CD4-positive, alpha-beta T cell (primary cell): ENCODE measurements at regions not wholly inside any gene's neighbourhood (a gene's known extent, or its start where the extent isn't known, plus 50 kb on each side); places are given as distances from the start of the nearest gene placed in this dataset.

Source experiments
- ATAC-seq: fragments of 200-7000 bp; cut with Tn5 transposase; one replicate; pipeline ENCODE4 v1.10.0; 2022; ENCODE audit warnings: mild to moderate bottlenecking; ENCODE audit not compliant: poor library complexity
- CTCF ChIA-PET: fragments of 350-600 bp; sonication (Branson Sonifier 250); formaldehyde crosslinking; loops from one replicate; lab custom pipeline; 2021; ENCODE audit warnings: antibody characterized with exemption, inconsistent platforms; lab: Charles Lee
- POLR2A ChIA-PET: fragments of 350-600 bp; sonication (Branson Sonifier 250); formaldehyde crosslinking; loops from one replicate; lab custom pipeline; 2021; ENCODE audit warnings: antibody characterized with exemption, inconsistent platforms; lab: Charles Lee
- DNase-seq, 14 experiments: peaks; one replicate each; pipeline ENCODE4 v3.0.0-alpha.2; 2013 to 2020; ENCODE audit warnings: mixed read lengths in 2 of 14
- H3K27ac ChIP-seq, 2 donors: one replicate each; pipeline versions ENCODE4 v1.5.1 to v1.7.0; 2013; ENCODE audit warnings: low read length in 2 of 2, low read depth in 1 of 2, mild to moderate bottlenecking in 1 of 2
- H3K27me3 ChIP-seq, 2 experiments: 1 replicate in 1 of 2; 2 replicates in 1 of 2; pipeline versions ENCODE4 v1.6.1 to v1.7.0; 2013; ENCODE audit warnings: low read length in 2 of 2, control low read depth in 1 of 2, mild to moderate bottlenecking in 1 of 2, moderate library complexity in 1 of 2; ENCODE audit not compliant: insufficient read depth in 2 of 2, control insufficient read depth in 1 of 2
- H3K36me3 ChIP-seq: one replicate; pipeline ENCODE4 v1.6.1; 2013; ENCODE audit warnings: low read length, control low read depth; ENCODE audit not compliant: insufficient read depth
- H3K4me1 ChIP-seq: one replicate; pipeline ENCODE4 v1.6.1; 2013; ENCODE audit warnings: low read length, control low read depth; ENCODE audit not compliant: insufficient read depth
- H3K4me3 ChIP-seq: one replicate; pipeline ENCODE4 v1.5.1; 2013; ENCODE audit warnings: mild to moderate bottlenecking, low read length, moderate library complexity
- H3K9me3 ChIP-seq, 2 experiments: 1 replicate in 1 of 2; 2 replicates in 1 of 2; pipeline versions ENCODE4 v1.6.1 to v1.7.0; 2013; ENCODE audit warnings: low read length in 2 of 2, mild to moderate bottlenecking in 2 of 2, control low read depth in 1 of 2, moderate library complexity in 1 of 2; ENCODE audit not compliant: control insufficient read depth in 1 of 2, insufficient read depth in 1 of 2
- H3K27ac Mint-ChIP-seq: one replicate; pipeline ENCODE4 v1.8.0; 2020; ENCODE audit warnings: mixed read lengths
- H3K27me3 Mint-ChIP-seq: one replicate; pipeline ENCODE4 v1.8.0; 2021; ENCODE audit warnings: mixed read lengths
- H3K36me3 Mint-ChIP-seq: one replicate; pipeline ENCODE4 v1.8.0; 2021; ENCODE audit warnings: low read depth, mixed read lengths
- H3K4me1 Mint-ChIP-seq: one replicate; pipeline ENCODE4 v1.8.0; 2021; ENCODE audit warnings: low read depth, mixed read lengths
- H3K4me3 Mint-ChIP-seq: one replicate; pipeline ENCODE4 v1.8.0; 2020; ENCODE audit warnings: mild to moderate bottlenecking, mixed read lengths
- H3K9me3 Mint-ChIP-seq: one replicate; pipeline ENCODE4 v1.8.0; 2020; ENCODE audit warnings: mixed read lengths
- intact Hi-C, 2 experiments: fragments of 100-400 bp; cut with DNase I in 1 of 2; cut with micrococcal nuclease in 1 of 2; formaldehyde crosslinking; loops; one replicate each; pipeline versions ENCODE4 v1.15.1 to v1.9.0; 2023 to 2025; cut with DNase I, micrococcal nuclease
- TF ChIP-seq, protein P1 (sequence below): fragments of 200-600 bp; IDR thresholded peaks from one replicate; pipeline ENCODE4 v1.8.0; 2022; ENCODE audit warnings: antibody characterized with exemption, mild to moderate bottlenecking

DNA sequence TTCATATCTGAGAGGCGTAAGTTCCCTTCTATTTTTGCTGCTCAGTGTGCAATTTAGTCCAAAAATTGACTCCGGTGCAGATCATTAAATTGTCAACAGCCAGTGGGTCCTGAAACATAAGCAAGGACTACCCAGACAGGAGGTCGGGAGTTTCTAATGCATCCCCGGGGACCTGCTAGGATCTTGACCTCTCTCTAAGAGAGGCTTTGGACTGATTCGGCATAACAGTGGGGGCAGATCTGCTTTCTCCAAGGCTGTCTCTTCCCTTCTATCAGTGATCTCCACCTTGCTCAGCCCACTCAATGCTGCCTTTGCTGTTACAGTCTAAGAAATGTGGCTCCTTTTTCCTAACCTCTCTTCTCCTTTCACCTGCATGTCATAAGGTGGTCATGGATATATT lies 199.1 kb upstream of the NRP1 start:
- Mint-ChIP-seq H3K36me3 (no peaks in the 10 kb centered on the region), H3K4me3 (no peak overlapping the region), H3K4me1 (no peaks in the 10 kb centered on the region), H3K27me3 (peaks cover 36% of the 10 kb centered on the region), H3K9me3 (no peaks in the 10 kb centered on the region), H3K27ac (no peak overlapping the region)
- Histone ChIP-seq H3K4me3 (no peak overlapping the region), H3K4me1 (no peaks in the 10 kb centered on the region), H3K27ac (no peak overlapping the region), H3K9me3 (no peaks in the 10 kb centered on the region), H3K36me3 (no peaks in the 10 kb centered on the region), H3K27me3 (peaks cover 4 to 11% of the 10 kb centered on the region in 2 experiments)
- POLR2A ChIA-PET: no interaction called here
- DNase-seq (no peak), ATAC-seq (no peak)
- intact Hi-C loops: no loop called here
- TF ChIP-seq, protein P1, sequence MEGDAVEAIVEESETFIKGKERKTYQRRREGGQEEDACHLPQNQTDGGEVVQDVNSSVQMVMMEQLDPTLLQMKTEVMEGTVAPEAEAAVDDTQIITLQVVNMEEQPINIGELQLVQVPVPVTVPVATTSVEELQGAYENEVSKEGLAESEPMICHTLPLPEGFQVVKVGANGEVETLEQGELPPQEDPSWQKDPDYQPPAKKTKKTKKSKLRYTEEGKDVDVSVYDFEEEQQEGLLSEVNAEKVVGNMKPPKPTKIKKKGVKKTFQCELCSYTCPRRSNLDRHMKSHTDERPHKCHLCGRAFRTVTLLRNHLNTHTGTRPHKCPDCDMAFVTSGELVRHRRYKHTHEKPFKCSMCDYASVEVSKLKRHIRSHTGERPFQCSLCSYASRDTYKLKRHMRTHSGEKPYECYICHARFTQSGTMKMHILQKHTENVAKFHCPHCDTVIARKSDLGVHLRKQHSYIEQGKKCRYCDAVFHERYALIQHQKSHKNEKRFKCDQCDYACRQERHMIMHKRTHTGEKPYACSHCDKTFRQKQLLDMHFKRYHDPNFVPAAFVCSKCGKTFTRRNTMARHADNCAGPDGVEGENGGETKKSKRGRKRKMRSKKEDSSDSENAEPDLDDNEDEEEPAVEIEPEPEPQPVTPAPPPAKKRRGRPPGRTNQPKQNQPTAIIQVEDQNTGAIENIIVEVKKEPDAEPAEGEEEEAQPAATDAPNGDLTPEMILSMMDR: no peak
- CTCF ChIA-PET: no interaction called here

DNA sequence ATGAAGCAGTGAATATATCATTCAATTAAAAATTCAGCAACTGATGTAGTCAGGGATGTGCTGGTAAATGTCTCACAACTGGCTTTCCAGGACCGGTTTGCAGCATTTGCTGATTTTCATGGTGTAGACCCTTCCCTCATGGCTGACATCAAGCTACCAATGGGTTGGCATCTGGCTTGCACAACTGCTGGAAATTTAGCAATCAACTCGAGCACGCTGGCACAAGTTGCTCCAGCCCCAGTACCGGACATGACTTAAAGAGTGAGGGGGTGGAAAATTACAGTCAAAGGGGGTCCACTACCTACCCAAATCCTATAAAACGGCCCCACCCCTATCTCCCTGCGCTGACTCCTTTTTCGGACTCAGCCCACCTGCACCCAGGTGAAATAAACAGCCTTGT lies 198.4 kb upstream of the NRP1 start:
- no peak for ATAC-seq
- TF ChIP-seq, protein P1: no peak
- ChIA-PET CTCF (no interaction called here), POLR2A (no interaction called here)
- H3K9me3 Mint-ChIP-seq: no peaks in the 10 kb centered on the region
- Histone ChIP-seq H3K4me1 (no peaks in the 10 kb centered on the region), H3K36me3 (no peaks in the 10 kb centered on the region), H3K9me3 (no peaks in the 10 kb centered on the region), H3K27me3 (peaks cover 4 to 7% of the 10 kb centered on the region in 2 experiments), H3K27ac (no peak overlapping the region), H3K4me3 (no peak overlapping the region)
- DNase-seq: no peak
- intact Hi-C loops: no loop called here
- H3K27ac Mint-ChIP-seq: no peak overlapping the region
- no peak overlapping the region for H3K4me3 Mint-ChIP-seq
- no peaks in the 10 kb centered on the region for H3K36me3 Mint-ChIP-seq
- H3K27me3 Mint-ChIP-seq: peaks cover 32% of the 10 kb centered on the region
- H3K4me1 Mint-ChIP-seq: no peaks in the 10 kb centered on the region

DNA sequence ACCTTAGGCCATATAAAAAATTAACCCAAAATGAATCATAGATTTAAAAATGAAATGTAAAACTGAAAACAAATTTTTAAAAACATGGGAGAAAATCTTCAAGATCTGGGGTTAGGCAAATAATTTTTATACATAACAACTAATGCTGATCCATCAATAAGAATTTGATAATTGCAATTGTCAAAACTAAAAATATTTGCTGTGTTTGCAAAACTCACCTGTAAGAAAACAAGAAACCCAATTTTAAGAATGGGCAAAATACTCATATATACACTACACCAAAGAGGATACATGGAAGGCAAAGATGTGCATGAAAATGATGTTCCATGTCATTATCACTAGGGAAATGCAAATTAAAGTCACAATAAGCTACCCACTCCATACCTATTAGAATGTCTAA lies 194.8 kb upstream of the NRP1 start:
- Mint-ChIP-seq H3K4me3 (no peak overlapping the region), H3K36me3 (no peaks in the 10 kb centered on the region), H3K4me1 (no peaks in the 10 kb centered on the region), H3K27ac (no peak overlapping the region), H3K27me3 (peaks cover 14% of the 10 kb centered on the region), H3K9me3 (peaks cover 4% of the 10 kb centered on the region)
- DNase-seq (no peak), ATAC-seq (no peak)
- intact Hi-C loops: no loop called here
- CTCF ChIA-PET: no interaction called here
- Histone ChIP-seq H3K27ac (no peak overlapping the region), H3K4me1 (no peaks in the 10 kb centered on the region), H3K36me3 (no peaks in the 10 kb centered on the region), H3K27me3 (no peaks in the 10 kb centered on the region), H3K4me3 (no peak overlapping the region), H3K9me3 (no peaks in the 10 kb centered on the region)
- POLR2A ChIA-PET: interaction anchor here (0.6 kb wide), 1 partner anchor 39 kb away, joined by 3 read pairs; no protein-coding TSS in a partner anchor
- TF ChIP-seq, protein P1: no peak
